Aorta (tissue), 5 donors: ENCODE measurements at regions not wholly inside any gene's neighbourhood (a gene's known extent, or its start where the extent isn't known, plus 50 kb on each side); places are given as distances from the start of the nearest gene placed in this dataset.

Experiments used
- ATAC-seq: fragments of 200-7000 bp; cut with Tn5 transposase; one replicate; pipeline ENCODE4 v1.9.1; 2022; ENCODE audit warnings: moderate library complexity; ENCODE audit not compliant: low FRiP score
- DNase-seq, 2 donors: peaks; one replicate each; pipeline ENCODE4 v3.0.0-alpha.2; 2020
- H3K27ac ChIP-seq, 2 donors: one replicate each; pipeline ENCODE4 v1.5.1; 2013; ENCODE audit warnings: low read length in 2 of 2, mild to moderate bottlenecking in 2 of 2, moderate library complexity in 2 of 2, control low read depth in 1 of 2, inconsistent platforms in 1 of 2, low read depth in 1 of 2
- H3K27me3 ChIP-seq, 2 donors: one replicate each; pipeline ENCODE4 v1.6.1; 2013; ENCODE audit warnings: control low read depth in 1 of 2, low read length in 1 of 2, mild to moderate bottlenecking in 1 of 2, moderate library complexity in 1 of 2; ENCODE audit not compliant: insufficient read depth in 2 of 2, control insufficient read depth in 1 of 2
- H3K36me3 ChIP-seq, 2 donors: one replicate each; pipeline ENCODE4 v1.6.1; 2013; ENCODE audit warnings: control low read depth in 1 of 2, low read length in 1 of 2, mild to moderate bottlenecking in 1 of 2; ENCODE audit not compliant: insufficient read depth in 2 of 2, control insufficient read depth in 1 of 2
- H3K4me1 ChIP-seq, 2 donors: one replicate each; pipeline ENCODE4 v1.6.1; 2013; ENCODE audit warnings: low read length in 2 of 2, control low read depth in 1 of 2, mild to moderate bottlenecking in 1 of 2, moderate library complexity in 1 of 2; ENCODE audit not compliant: insufficient read depth in 2 of 2, control insufficient read depth in 1 of 2
- H3K4me3 ChIP-seq, 2 donors: one replicate each; pipeline ENCODE4 v1.5.1; 2013; ENCODE audit warnings: low read length in 2 of 2, control low read depth in 1 of 2, mild to moderate bottlenecking in 1 of 2
- H3K9me3 ChIP-seq: one replicate; pipeline ENCODE4 v1.6.1; 2013; ENCODE audit warnings: mild to moderate bottlenecking, low read length; ENCODE audit not compliant: control insufficient read depth
- WGBS, 2 donors: extraction: QIAGEN DNeasy Blood & Tissue Kit; methylation state at CpG; one replicate each; pipeline ENCODE4 v1.1.7; 2013; 5-methylcytosine and 5-hydroxymethylcytosine counted together
- intact Hi-C, 2 donors: fragments of 100-400 bp; cut with DNase I; formaldehyde crosslinking; loops; one replicate each; pipeline versions ENCODE4 v1.14.2 to v1.15.0; 2022
- donor health status: healthy with polysubstance abuse.
- donor health status: Bipolar disorder and iron deficiency.
- donor health status: DM: no; HTN: no; CAD: no.
- donor health status: DM: no; HTN: no; CAD: no.
- donor health status: DM: yes; HTN: yes; CAD: no.

GRCh38 chr2:102078773-102079172 is 63.8 kb upstream of the IL1R1 start:
- Histone ChIP-seq H3K27me3 (no peaks in the 10 kb centered on the region), H3K4me1 (peaks cover 0 to 2% of the 10 kb centered on the region in 2 donors), H3K27ac (no peak overlapping the region), H3K9me3 (no peaks in the 10 kb centered on the region), H3K36me3 (no peaks in the 10 kb centered on the region), H3K4me3 (no peak overlapping the region)
- DNase-seq (no peak), ATAC-seq (no peak)
- intact Hi-C loops, result no loop called here

GRCh38 chr2:102080451-102081242 is 61.9 kb upstream of the IL1R1 start:
- DNase-seq, result no peak
- Histone ChIP-seq H3K27me3 (no peaks in the 10 kb centered on the region), H3K9me3 (no peaks in the 10 kb centered on the region), H3K4me3 (no peak overlapping the region), H3K4me1 (peaks cover 0 to 2% of the 10 kb centered on the region in 2 donors), H3K36me3 (no peaks in the 10 kb centered on the region), H3K27ac (no peak overlapping the region)
- no peak for ATAC-seq
- WGBS, 2 donors, result 94 to 95% methylated on average over 6 of the region's 6 CpGs
- intact Hi-C loops, result no loop called here

- DNase-seq (no peak), ATAC-seq (no peak)
- no peaks in the 10 kb centered on the region for H3K36me3 ChIP-seq
- intact Hi-C loops, result no loop called here
- H3K9me3 ChIP-seq, result no peaks in the 10 kb centered on the region
- H3K27me3 ChIP-seq, result no peaks in the 10 kb centered on the region
- H3K4me1 ChIP-seq, result peaks cover 0 to 2% of the 10 kb centered on the region in 2 donors
- WGBS, 2 donors, result 94% methylated on average over 2 of the region's 2 CpGs
- H3K27ac ChIP-seq, result no peak overlapping the region
- no peak overlapping the region for H3K4me3 ChIP-seq
Observed at GRCh38 chr2:102081243-102081522, 61.4 kb upstream of the IL1R1 start.

- H3K9me3 ChIP-seq, result no peaks in the 10 kb centered on the region
- intact Hi-C loops, result no loop called here
- H3K27me3 ChIP-seq, result no peaks in the 10 kb centered on the region
- no peak overlapping the region for H3K4me3 ChIP-seq
- no peaks in the 10 kb centered on the region for H3K36me3 ChIP-seq
- ATAC-seq (no peak), DNase-seq (no peak)
- no peak overlapping the region for H3K27ac ChIP-seq
- 95 to 96% methylated on average over 5 of the region's 5 CpGs for WGBS, 2 donors
- peaks cover 0 to 2% of the 10 kb centered on the region in 2 donors for H3K4me1 ChIP-seq
Observed at GRCh38 chr2:102081606-102082005, 60.9 kb upstream of the IL1R1 start.

- DNase-seq, result peak in 1 of 2 donors; percentile 76
- Histone ChIP-seq H3K4me1 (peaks cover 0 to 2% of the 10 kb centered on the region in 2 donors), H3K36me3 (no peaks in the 10 kb centered on the region), H3K4me3 (no peak overlapping the region), H3K27ac (peak overlapping the region in 1 of 2 donors; percentile 56), H3K27me3 (no peaks in the 10 kb centered on the region), H3K9me3 (no peaks in the 10 kb centered on the region)
- ATAC-seq, result peak; percentile 63
- intact Hi-C loops, result no loop called here
- 42 to 50% methylated on average over 10 of the region's 10 CpGs for WGBS, 2 donors
Observed at GRCh38 chr2:102082571-102083392, 59.8 kb upstream of the IL1R1 start.

- H3K27me3 ChIP-seq, result no peaks in the 10 kb centered on the region
- H3K36me3 ChIP-seq, result no peaks in the 10 kb centered on the region
- ATAC-seq (no peak), DNase-seq (no peak)
- no peaks in the 10 kb centered on the region for H3K9me3 ChIP-seq
- peaks cover 0 to 2% of the 10 kb centered on the region in 2 donors for H3K4me1 ChIP-seq
- H3K4me3 ChIP-seq, result no peak overlapping the region
- intact Hi-C loops, result no loop called here
- no peak overlapping the region for H3K27ac ChIP-seq
- WGBS, 2 donors, result 95 to 96% methylated on average over 3 of the region's 3 CpGs
Observed at GRCh38 chr2:102083393-102083703, 59.2 kb upstream of the IL1R1 start.

- Histone ChIP-seq H3K9me3 (no peaks in the 10 kb centered on the region), H3K27ac (no peak overlapping the region), H3K4me3 (no peak overlapping the region), H3K27me3 (no peaks in the 10 kb centered on the region), H3K4me1 (peaks cover 0 to 2% of the 10 kb centered on the region in 2 donors), H3K36me3 (no peaks in the 10 kb centered on the region)
- ATAC-seq, result no peak
- WGBS, 2 donors, result 65 to 90% methylated on average over 2 of the region's 2 CpGs
- DNase-seq, result no peak
- intact Hi-C loops, result no loop called here
Observed at GRCh38 chr2:102084651-102085050, 57.9 kb upstream of the IL1R1 start.

- Histone ChIP-seq H3K27me3 (no peaks in the 10 kb centered on the region), H3K27ac (no peak overlapping the region), H3K4me1 (peaks cover 0 to 2% of the 10 kb centered on the region in 2 donors), H3K36me3 (no peaks in the 10 kb centered on the region), H3K9me3 (no peaks in the 10 kb centered on the region), H3K4me3 (no peak overlapping the region)
- ATAC-seq (no peak), DNase-seq (no peak)
- WGBS, 2 donors, result 93 to 96% methylated on average over 1 of the region's 1 CpG
- intact Hi-C loops, result no loop called here
Observed at GRCh38 chr2:102085238-102085637, 57.3 kb upstream of the IL1R1 start.
